ENCODE measurements at regions not wholly inside any gene's neighbourhood (a gene's known extent, or its start where the extent isn't known, plus 50 kb on each side); places are given as distances from the start of the nearest gene placed in this dataset.

DNA sequence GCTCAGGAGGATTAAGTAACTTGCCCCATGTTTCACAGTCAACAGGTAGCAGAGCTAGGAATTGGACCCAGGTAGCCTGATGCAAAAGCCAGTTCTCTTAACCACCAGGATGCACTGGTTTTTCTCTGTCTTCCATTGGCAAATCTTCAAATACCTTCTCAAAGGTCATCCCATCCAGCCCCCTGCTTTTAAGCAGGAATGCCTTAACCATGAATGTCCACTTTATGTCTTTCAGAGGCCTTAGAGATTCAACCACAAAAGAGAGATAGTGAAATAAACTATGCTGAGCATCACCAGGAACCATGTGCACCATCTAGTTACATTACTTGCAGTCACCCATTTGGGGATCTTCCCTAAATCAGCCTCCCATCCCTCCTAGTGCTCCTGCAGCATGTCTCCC lies 94.3 kb downstream of the C17orf67 start:
- no peak for DNase-seq (ENCODE audit: low spot score)

DNA sequence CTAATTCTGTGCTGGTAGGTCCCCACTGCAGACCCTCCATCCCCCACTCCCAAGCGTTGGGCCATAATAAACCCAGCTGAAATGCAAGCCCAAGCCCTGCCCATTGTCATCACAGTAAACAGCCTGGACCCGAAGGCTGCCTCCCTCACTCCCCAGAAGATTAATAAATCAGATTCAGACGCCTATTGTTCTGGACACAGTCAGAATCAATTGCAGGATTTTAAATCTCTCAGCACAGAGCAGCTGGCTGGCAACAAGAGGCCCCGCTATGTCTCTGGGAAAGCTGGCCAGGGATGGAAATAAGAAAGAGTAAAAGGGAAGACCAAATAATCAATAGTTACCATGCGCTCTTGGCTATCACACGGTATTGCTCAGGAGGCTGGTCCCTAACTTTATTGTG lies 93.9 kb downstream of the C17orf67 start:
- no peak for DNase-seq (ENCODE audit: low spot score)

DNA sequence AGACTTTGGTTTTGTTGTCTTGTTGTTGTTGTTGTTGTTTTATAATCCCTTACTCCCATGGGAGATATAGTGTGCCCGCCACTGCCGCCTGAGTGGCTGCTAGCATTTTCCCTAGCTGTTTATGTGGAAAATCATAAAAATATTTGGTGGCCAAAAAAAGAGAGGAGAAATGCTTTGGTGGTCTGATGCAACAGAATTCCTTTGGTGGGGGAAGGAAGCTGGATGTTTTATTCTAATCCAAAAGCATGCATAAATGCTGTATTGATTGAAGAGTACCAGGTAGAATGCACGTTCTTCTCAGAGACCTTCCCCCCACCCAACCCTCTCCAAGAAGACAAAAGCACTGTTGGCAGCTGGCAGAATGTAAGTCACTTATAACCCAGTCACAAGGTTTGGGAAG lies 93.2 kb downstream of the C17orf67 start:
- DNase-seq (ENCODE audit: low spot score) = no peak
